Breast epithelium (tissue), 3 donors: ENCODE measurements at regions not wholly inside any gene's neighbourhood (a gene's known extent, or its start where the extent isn't known, plus 50 kb on each side); places are given as distances from the start of the nearest gene placed in this dataset.
"Not testable (repeated sequence)": the region's sequence is repeated elsewhere in the genome, so short reads cannot be mapped to it uniquely, and the experiment has no call there.

Experiments used
- POLR2AphosphoS5 ChIP-seq, 3 donors: sonication (generic); formaldehyde crosslinking; IDR thresholded peaks; one replicate each; pipeline ENCODE4 v1.6.1; 2017; ENCODE audit warnings: antibody characterized with exemption in 3 of 3
- TF ChIP-seq, protein P1 (sequence below), 3 donors: fragments of 450-650 bp; IDR thresholded peaks; one replicate each; pipeline ENCODE4 v1.5.1; 2016 to 2017; ENCODE audit warnings: antibody characterized with exemption in 3 of 3, mild to moderate bottlenecking in 3 of 3, moderate library complexity in 3 of 3

DNA sequence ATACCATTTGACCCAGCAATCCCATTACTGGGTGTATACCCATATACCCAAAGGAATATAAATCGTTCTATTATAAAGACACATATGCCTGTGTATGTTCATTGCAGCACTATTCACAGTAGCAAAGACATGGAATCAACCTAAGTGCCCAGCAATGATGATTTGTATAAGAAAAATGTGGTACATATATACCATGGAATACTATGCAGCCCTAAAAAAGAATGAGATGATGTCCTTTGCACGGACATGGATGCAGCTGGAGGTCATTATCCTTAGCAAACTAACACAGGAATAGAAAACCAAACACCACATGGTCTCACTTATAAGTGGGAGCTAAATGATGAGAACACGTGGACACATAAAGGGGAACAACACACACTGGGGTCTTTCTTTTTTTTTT is 155.0 kb upstream of the CPHXL start:
- not testable (repeated sequence) for TF ChIP-seq POLR2AphosphoS5 (IDR thresholded peaks at IDR 0.05)
- TF ChIP-seq, protein P1, sequence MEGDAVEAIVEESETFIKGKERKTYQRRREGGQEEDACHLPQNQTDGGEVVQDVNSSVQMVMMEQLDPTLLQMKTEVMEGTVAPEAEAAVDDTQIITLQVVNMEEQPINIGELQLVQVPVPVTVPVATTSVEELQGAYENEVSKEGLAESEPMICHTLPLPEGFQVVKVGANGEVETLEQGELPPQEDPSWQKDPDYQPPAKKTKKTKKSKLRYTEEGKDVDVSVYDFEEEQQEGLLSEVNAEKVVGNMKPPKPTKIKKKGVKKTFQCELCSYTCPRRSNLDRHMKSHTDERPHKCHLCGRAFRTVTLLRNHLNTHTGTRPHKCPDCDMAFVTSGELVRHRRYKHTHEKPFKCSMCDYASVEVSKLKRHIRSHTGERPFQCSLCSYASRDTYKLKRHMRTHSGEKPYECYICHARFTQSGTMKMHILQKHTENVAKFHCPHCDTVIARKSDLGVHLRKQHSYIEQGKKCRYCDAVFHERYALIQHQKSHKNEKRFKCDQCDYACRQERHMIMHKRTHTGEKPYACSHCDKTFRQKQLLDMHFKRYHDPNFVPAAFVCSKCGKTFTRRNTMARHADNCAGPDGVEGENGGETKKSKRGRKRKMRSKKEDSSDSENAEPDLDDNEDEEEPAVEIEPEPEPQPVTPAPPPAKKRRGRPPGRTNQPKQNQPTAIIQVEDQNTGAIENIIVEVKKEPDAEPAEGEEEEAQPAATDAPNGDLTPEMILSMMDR (IDR thresholded peaks at IDR 0.05): not testable (repeated sequence)
